Medulla oblongata (tissue), 1 donor: ENCODE measurements at regions not wholly inside any gene's neighbourhood (a gene's known extent, or its start where the extent isn't known, plus 50 kb on each side); places are given as distances from the start of the nearest gene placed in this dataset.

Source experiments
- DNase-seq: peaks from one replicate; pipeline ENCODE4 v3.0.0-alpha.2; 2015; ENCODE audit errors: extremely low spot score

- DNase-seq, result no peak
These were observed 307.9 kb downstream of the TLE3 start for GRCh38 chr15:69789648-69790393.

DNA sequence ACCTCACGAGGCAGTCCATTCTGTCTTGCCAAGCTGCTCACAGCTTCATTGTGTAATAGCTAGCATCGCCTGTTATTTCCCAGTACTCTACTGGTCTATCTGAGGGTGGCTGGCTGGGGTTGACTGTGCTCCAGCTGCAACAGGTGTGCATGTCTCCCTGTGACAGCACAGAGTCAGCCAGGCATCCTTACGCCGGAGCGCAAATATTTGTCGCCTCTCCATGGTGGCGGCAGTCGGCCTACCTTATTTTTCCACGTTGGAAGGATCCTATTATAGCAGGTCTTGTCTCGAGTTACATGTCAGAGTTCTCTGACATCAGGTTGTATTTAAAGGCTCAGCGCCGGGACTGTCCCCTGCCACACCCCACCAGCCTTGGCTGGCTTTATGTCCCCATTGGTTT is 307.1 kb downstream of the TLE3 start:
- DNase-seq, result no peak

DNA sequence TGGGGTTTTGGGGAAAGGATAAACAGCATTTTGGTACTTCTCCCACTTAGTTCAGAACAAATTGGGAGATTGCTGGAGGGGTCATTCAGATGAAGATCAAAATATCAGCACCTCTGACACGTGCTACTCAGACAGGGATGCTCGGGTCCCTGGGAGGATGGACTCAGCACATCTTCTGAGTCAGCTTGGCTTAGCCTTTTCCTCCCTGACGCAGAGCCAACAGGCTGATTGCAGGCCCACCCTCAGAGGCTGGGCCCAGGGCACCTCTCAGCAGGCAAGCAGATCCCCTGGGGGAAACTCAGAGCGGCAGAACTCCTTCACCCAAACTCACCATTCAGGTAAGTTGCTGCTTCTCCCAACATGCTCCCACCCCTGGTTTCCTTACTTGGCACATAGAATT is 304.9 kb downstream of the TLE3 start:
- DNase-seq, result no peak

- no peak for DNase-seq
These were observed 304.3 kb downstream of the TLE3 start for GRCh38 chr15:69793431-69793780.

- DNase-seq, result no peak
These were observed 303.8 kb downstream of the TLE3 start for GRCh38 chr15:69793781-69794451.

GRCh38 chr15:69794645-69795469 is 302.9 kb downstream of the TLE3 start:
- DNase-seq, result no peak

GRCh38 chr15:69795601-69796000 is 302.1 kb downstream of the TLE3 start:
- DNase-seq, result no peak

DNA sequence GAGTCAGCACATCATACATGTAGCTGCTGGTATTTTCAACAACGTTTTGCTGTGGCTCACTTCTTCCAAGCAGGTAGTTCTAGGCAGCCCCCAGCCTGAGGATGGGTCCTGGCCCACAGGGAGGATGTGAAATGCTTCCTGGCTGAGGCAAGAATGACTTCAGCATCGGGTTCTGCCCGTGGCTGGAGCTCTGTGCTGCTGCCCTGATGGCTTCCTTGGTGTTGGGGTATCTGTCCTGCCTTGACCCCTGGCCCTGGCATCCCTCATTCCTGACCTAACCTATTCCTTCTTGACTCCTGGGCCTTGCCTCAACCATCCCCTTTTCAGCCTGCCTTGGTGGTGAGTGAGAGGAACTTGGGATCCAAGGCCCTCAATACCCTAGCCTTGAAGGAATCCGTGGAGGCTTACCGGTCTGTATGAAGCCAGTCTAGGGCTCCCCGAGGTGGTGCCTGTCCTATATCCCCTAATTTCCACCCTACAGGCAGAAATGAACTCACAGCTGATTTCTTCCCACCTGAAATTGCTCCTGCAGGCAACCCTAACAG is 300.6 kb downstream of the TLE3 start:
- no peak for DNase-seq

DNA sequence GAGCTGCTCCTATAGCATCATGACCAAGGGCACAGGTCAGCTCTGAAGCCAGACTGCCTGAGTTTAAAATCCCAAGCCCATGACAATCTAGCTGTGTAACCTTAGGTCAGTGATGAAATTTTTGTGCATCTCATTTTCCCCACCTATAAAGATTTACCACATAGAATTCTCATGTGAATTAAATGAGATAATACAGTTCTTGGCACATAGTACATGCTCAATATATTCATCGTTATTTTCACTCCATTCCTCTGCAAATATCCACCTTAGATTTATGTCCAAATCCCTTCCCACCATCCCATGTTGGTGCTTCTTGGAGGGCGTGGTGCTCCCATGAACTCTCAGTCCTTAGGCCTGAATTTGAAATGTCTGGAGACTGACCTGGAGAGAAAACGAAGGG is 300.1 kb downstream of the TLE3 start:
- DNase-seq, result no peak

DNA sequence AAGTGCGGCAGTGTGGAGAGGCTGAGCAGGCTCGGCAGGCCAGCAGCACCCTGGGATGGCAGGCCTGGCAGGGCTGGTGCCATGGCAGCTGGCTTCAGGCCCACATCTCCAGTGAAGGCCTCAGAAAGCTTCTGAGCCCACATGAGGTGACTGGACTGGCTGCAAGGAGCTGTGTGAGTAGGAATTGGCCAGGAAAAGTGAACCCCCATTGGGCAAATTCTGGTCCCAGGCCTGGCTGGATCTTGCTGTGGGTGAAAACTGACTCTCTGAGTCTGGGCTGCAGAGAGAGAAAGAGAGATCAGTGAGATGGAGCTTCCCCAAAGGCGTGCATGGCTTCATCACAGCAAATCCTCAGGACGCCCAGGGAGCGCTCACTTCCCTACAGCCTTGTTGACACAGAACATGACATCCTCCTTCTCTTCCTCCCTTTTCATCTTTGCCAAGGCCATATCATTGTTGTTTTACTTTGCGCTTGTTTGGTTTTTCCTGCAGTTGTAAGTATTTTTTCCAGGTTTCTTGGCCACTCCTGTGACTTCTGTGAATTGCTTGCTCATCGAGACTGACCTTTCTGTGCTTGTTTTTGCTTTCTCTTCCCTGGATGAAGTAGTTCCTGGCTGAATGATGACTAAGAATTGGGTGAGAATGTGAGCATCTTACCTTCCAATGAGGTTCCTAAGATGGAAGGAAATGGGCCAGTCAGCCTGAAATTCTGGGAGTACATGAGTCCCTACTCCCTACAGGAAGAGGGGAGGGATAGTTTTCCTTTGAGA is 299.1 kb downstream of the TLE3 start:
- no peak for DNase-seq

- DNase-seq, result no peak
These were observed 296.6 kb downstream of the TLE3 start for GRCh38 chr15:69801144-69801543.

GRCh38 chr15:69802432-69802831 is 295.3 kb downstream of the TLE3 start:
- DNase-seq, result no peak

GRCh38 chr15:69804786-69805185 is 292.9 kb downstream of the TLE3 start:
- DNase-seq, result no peak

DNA sequence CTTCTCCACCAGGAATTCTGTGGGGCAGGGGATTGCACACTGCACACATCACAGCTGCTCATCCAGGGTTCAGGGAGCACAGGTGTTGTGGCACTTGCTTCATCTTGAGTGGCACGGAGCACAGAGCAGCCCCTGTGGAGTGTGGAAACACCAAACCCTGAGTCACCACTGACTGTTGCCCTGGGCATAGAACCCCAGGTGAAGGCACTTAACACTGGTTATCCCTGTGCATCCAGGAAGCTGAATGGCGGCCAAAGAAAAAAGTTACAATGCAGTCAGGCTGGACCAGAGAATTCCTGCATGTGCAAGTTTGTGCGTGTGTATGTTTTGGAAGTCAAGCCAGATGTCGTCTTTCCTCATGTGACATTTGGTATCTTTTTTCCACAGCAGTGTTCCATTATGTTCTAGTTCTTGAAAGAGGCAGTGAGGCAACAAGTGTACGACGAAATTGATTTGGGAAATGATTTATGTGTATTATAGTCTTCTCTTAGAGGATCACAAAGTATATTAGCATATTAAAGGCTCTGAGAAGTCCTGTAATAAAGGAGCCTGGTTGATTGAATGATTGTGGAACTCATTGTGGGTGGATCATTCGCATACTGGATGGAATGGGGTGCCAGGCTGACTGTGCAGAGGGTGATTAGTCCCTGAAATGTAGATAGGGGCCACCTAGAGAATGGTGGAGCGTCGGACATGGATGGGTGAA is 292.3 kb downstream of the TLE3 start:
- DNase-seq, result no peak

DNA sequence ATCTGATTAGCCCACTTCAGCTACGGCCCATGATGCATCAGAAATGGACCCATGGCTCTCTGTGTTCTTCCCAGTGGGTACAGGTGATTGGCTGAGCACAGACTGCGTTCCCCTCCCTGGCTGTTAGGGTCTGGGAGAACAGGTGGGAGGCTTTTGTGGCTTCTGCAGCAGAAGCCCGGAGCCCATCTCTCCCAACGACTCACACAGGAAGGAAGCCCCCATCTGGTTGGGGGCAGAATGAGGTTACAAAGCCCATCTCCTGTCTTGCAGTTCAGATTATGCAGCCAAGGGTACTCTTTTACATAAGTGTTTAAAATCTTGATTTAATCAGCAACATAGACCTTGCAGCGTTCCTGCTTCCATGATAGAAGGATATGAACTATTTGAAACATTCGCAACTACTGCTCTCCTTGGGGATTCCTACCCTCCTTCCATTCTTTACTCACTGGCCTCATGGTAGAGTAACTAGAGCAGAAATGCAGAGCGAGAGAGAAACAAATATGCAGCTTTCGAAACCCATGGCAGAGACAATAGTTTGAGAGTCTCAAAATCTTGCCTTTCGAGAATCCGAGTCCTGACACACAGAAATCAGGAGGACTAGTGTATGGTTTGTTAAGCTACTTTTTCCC is 291.3 kb downstream of the TLE3 start:
- no peak for DNase-seq

DNA sequence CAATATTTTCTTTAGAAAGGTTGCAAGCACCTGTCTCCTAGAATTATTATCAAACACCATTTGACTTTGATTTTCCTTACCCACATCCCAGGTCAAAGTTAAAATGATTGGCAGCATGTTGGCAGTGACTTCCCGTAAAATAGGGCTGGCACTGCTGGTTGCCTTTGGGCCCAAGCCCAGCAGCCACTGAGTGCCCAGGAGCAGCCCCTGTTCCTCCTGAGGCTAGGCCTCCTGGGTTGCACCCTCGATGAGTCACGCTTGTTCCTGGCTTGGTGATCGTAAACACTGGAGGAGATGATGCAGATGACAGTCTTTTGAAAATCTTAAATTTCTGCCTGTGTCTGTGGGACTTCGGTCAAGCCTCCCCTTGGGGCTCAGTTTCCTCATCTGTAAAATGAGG is 290.0 kb downstream of the TLE3 start:
- no peak for DNase-seq

DNA sequence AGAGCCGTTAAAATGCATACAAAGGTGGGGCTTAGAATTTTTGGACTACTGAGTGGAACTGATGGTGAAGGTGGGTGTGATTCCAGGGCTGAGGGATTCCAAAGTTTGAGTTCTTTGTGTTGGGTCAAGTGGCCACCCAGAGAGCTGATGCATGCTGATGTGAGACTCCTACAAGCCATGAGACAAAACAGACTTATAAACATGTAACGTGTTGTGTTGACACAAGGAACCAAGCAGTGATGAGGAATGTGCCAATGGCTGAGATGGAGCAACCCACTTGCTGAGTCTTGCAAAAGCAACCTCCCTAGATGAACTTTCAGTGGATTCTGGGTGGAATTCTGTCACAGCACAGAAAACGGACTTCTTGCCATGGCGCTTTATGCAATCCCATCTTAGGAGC is 289.0 kb downstream of the TLE3 start:
- DNase-seq, result no peak

DNA sequence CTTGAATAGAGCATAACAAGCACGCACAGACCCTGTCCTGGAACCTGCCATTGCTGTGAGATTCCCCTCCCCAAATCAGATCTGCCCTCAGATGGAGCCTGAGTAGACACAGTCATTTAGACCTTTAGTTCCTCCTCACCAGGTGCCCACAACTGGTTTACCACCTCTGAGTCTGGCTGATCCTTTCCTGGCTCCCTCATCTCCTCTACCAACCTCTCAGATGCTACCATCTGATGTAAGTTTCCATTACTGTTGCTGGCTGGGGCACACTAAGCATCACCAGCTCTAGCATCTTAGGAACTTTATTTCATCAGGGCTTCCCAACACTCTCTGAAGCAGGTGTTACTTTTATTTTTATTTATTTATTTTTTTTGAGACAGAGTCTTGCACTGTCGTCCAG is 288.3 kb downstream of the TLE3 start:
- DNase-seq, result no peak

DNA sequence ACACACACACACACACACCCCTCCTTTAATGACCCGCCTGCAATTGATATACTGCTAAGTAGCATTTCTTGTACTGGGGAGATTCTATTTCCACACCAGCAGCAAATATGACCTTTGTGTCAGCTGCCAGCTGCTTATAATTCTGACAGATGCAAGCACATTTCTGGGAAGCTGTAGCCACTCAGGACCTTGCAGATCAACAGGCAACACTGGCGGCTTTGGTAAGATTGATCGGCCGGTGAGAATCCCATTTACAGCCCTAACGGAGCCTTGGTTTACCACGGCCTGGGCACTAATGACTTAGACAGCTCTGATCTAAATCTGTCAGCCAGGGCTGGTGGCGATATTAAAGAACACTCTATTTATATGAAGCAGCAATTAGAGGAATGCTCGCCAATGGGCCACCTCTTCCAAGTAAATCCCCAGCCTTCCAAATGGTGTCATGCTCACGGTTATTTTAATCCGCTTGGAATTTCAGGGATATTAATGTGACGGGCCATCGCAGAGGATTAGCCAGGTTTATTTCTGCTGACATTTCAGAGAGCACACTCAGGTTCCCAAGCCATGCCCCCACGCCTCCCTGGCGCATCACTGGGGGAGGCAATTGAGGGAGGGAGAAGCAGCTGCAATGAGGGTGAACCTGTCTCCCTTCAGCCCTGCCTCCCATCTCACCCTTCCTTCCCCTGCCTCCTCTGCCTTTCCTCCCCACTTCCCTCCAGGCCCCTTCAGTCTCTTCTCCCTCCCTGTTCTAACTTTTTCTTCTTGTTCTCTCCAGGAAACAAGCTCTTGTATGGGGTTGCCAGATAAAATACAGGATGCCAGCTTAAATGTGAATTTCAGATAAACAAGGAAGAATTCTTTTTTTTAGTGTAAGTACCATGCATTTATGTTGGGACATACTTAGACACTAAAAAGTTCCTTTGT is 287.0 kb downstream of the TLE3 start:
- no peak for DNase-seq

DNA sequence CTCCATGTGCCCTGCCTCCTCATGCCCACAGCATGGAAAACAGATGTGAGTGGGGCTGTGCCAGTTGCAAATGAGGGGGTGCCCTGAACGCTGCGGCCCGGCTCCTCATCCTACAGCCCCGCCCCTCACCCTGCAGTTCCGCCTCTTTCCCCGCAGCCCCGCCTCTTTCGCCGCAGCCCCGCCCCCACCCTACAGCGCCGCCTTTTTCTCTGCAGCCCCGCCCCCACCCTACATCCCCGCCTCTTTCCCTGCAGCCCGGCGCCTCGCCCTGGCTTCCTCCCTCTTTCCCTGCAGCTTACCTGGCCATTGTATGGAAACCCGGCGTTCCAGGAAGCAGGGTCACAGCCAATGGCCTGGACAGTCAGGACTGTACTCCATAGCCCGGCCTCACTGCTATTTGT is 284.9 kb downstream of the TLE3 start:
- DNase-seq, result no peak
